ENCODE measurements at regions not wholly inside any gene's neighbourhood (a gene's known extent, or its start where the extent isn't known, plus 50 kb on each side); places are given as distances from the start of the nearest gene placed in this dataset.

DNA sequence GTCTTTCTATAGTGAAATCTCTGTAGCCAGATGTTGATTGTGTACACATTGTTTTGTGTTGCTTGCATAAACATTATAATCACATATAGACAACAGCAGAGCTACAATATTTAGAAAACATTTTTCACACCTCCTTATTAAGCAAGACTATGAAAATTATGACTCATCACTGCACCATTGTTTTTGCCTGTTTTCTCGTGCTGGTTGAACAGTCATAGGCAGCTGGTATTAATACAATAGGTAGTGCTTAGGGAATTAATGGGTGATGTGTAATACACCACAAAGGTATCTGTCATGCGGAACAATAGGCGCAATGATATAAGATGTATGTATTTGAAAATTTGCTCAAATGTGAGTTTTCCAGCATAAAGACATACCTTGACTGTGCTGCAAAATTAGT, 449.3 kb downstream of the FOXG1 start:
- H3K4me2 ChIP-seq (ENCODE audit: low read length) = no peak overlapping the region
- H3K23ac ChIP-seq (ENCODE audit: low read length) = no peak overlapping the region
- no peaks in the 10 kb centered on the region for H3K79me2 ChIP-seq (ENCODE audit: control insufficient read depth, insufficient read depth, low read length, poor library complexity)
- no peaks in the 10 kb centered on the region for H3K79me1 ChIP-seq (ENCODE audit: low read length)
- no peak overlapping the region for H2BK5ac ChIP-seq (ENCODE audit: low read depth, low read length, poor library complexity)
- no peaks in the 10 kb centered on the region for H3K36me3 ChIP-seq (ENCODE audit: control insufficient read depth in 1 of 2, insufficient read depth in 2 of 2, low read length in 2 of 2)
- no peak overlapping the region for H3K27ac ChIP-seq (ENCODE audit: low read depth, low read length)
- H3K18ac ChIP-seq (ENCODE audit: low read length) = no peak overlapping the region
- H3K9ac ChIP-seq (ENCODE audit: low read length) = no peak overlapping the region
- DNase-seq = no peak
- no peak overlapping the region for H2AFZ ChIP-seq (ENCODE audit: insufficient read depth, low read length, poor library complexity)
- no peak overlapping the region for H4K91ac ChIP-seq (ENCODE audit: low read depth, low read length)
- no peak overlapping the region for H2BK120ac ChIP-seq (ENCODE audit: insufficient read depth, low read length, poor library complexity)
- H3K9me3 ChIP-seq (ENCODE audit: insufficient read depth, low read depth, low read length) = no peaks in the 10 kb centered on the region
- no peak overlapping the region for H2AK5ac ChIP-seq (ENCODE audit: low read length)
- H3K4me3 ChIP-seq (ENCODE audit: low read depth, low read length) = no peak overlapping the region
- H2BK12ac ChIP-seq (ENCODE audit: low read length) = no peak overlapping the region
- no CpG with 5 or more reads among the region's 3 CpGs for WGBS (ENCODE audit: extremely low coverage, insufficient coverage, insufficient read length)
- no peaks in the 10 kb centered on the region for H3K4me1 ChIP-seq (ENCODE audit: control insufficient read depth in 1 of 2, insufficient read depth in 2 of 2, low read length in 2 of 2)
- H3K14ac ChIP-seq (ENCODE audit: low read length) = no peak overlapping the region
- no peak overlapping the region for H3K4ac ChIP-seq (ENCODE audit: low read depth, low read length)
- no peak overlapping the region for H4K12ac ChIP-seq (ENCODE audit: low read depth, low read length)
- no peak overlapping the region for H4K8ac ChIP-seq (ENCODE audit: low read depth, low read length)
- no peaks in the 10 kb centered on the region for H3K27me3 ChIP-seq (ENCODE audit: insufficient read depth, low read length)

DNA sequence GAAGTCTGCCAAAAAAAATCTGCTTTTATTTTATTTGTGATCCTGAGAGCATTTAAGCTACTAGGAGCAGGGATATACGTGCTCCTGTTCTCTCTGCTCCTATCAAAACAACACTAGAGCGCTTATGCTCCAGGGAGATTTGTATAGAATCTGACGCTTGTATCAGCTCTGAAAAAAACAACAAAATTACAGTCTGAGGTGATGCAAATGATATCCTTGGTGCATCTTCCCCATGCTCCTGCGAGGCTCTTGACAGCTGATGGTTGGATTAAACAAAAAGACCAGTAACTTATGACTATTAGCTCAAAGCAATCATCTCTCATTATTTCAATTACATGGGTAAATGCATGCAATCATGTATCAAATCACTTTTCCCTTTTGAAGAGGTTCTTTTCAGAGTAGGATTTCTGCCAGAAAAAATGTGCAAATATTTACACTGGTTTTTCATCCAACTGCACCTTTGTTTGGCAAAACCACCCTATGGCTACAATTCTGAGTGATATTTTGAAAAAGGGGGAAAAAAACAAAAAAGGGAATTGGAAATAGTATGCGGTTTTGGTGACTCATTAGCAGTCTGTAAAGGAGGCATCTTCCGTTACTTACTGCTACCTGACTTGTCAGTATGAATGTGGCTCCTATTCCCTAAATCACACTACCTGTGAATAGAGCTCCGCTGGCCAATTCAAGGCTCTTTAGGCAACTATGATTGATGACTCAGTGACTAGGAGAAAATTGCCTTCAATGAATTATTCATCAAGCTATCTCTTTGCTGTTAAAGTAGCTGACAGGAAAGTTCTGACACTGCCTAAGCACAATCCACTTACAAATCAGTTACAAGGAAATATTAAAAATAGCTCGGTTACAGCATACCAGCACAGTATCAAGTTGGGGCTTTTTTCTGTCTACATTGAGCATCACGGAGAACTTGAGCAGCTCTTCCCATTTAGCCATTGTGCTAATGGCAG, 450.0 kb downstream of the FOXG1 start:
- WGBS (ENCODE audit: extremely low coverage, insufficient coverage, insufficient read length) = no CpG with 5 or more reads among the region's 9 CpGs
- no peak for DNase-seq
- no peaks in the 10 kb centered on the region for H3K27me3 ChIP-seq (ENCODE audit: insufficient read depth, low read length)

DNA sequence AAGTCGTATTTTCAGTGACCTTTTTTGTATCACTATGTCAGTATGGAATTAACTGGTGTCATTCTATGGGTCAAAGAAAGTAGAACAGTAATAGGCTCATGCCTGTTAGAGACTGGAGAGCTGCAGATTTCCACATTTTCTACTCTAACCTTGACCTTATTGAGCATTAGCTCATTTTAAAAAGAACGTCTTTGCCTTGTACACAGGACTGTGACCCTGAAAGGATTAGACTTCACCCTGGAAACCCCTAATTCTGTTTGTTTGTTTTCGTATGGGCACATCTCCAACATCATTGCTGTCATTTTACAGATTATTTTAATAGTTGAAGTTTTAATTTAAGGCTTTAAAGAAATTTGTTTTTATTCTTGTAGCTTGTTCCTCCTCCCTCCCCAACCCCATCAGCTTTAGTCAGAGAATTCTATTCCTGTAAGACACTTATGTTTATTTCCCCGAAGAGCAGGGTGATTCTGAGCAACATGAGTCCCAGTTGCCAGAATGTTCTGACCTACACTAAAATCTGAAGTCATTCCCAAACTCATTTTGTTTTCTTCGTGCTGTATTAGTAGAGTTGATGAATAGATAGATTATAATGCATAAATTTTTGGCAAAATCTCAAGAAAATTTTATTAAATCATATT, 451.3 kb downstream of the FOXG1 start:
- no CpG with 5 or more reads among the region's 5 CpGs for WGBS (ENCODE audit: extremely low coverage, insufficient coverage, insufficient read length)

More for the DNA sequence above, 450.0 kb downstream of the FOXG1 start:
- H2BK5ac ChIP-seq (ENCODE audit: low read depth, low read length, poor library complexity) = no peak overlapping the region
- no peaks in the 10 kb centered on the region for H3K4me1 ChIP-seq (ENCODE audit: control insufficient read depth in 1 of 2, insufficient read depth in 2 of 2, low read length in 2 of 2)
- H2BK120ac ChIP-seq (ENCODE audit: insufficient read depth, low read length, poor library complexity) = no peak overlapping the region
- no peaks in the 10 kb centered on the region for H3K79me1 ChIP-seq (ENCODE audit: low read length)
- H3K4me3 ChIP-seq (ENCODE audit: low read depth, low read length) = no peak overlapping the region
- H2BK12ac ChIP-seq (ENCODE audit: low read length) = no peak overlapping the region
- no peak overlapping the region for H3K4ac ChIP-seq (ENCODE audit: low read depth, low read length)
- H3K9me3 ChIP-seq (ENCODE audit: insufficient read depth, low read depth, low read length) = no peaks in the 10 kb centered on the region
- H3K23ac ChIP-seq (ENCODE audit: low read length) = no peak overlapping the region
- no peak overlapping the region for H2AFZ ChIP-seq (ENCODE audit: insufficient read depth, low read length, poor library complexity)
- H3K9ac ChIP-seq (ENCODE audit: low read length) = no peak overlapping the region
- H2AK5ac ChIP-seq (ENCODE audit: low read length) = no peak overlapping the region
- H3K18ac ChIP-seq (ENCODE audit: low read length) = no peak overlapping the region
- H3K79me2 ChIP-seq (ENCODE audit: control insufficient read depth, insufficient read depth, low read length, poor library complexity) = no peaks in the 10 kb centered on the region
- no peaks in the 10 kb centered on the region for H3K36me3 ChIP-seq (ENCODE audit: control insufficient read depth in 1 of 2, insufficient read depth in 2 of 2, low read length in 2 of 2)
- no peak overlapping the region for H3K14ac ChIP-seq (ENCODE audit: low read length)
- no peak overlapping the region for H3K27ac ChIP-seq (ENCODE audit: low read depth, low read length)
- H4K12ac ChIP-seq (ENCODE audit: low read depth, low read length) = no peak overlapping the region
- no peak overlapping the region for H3K4me2 ChIP-seq (ENCODE audit: low read length)
- no peak overlapping the region for H4K91ac ChIP-seq (ENCODE audit: low read depth, low read length)
- no peak overlapping the region for H4K8ac ChIP-seq (ENCODE audit: low read depth, low read length)

DNA sequence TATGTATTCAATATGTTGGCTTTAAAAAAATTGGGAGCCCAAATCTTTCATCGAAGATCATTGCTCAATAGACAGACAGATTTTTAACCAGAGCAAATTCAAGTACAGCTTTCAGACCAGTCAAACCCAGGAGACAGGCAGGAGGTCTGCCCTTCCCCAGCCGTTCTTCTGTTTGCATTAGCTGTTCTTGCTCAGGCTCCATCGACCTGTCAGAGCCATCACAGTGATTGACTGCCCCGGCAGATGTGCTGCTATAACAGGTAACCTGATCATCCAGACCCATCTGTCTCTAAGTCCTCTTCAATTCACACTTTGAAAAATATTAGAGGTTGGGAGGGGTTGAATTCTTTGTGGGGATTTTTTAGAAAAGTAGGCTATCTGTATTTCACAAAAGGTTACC, 453.5 kb downstream of the FOXG1 start:
- Histone ChIP-seq H3K9ac (ENCODE audit: low read length) (no peak overlapping the region), H3K79me2 (ENCODE audit: control insufficient read depth, insufficient read depth, low read length, poor library complexity) (no peaks in the 10 kb centered on the region), H4K12ac (ENCODE audit: low read depth, low read length) (no peak overlapping the region), H3K9me3 (ENCODE audit: insufficient read depth, low read depth, low read length) (no peaks in the 10 kb centered on the region), H2BK12ac (ENCODE audit: low read length) (no peak overlapping the region), H3K23ac (ENCODE audit: low read length) (no peak overlapping the region), H3K79me1 (ENCODE audit: low read length) (no peaks in the 10 kb centered on the region), H4K8ac (ENCODE audit: low read depth, low read length) (no peak overlapping the region), H3K27me3 (ENCODE audit: insufficient read depth, low read length) (no peaks in the 10 kb centered on the region), H2AK5ac (ENCODE audit: low read length) (no peak overlapping the region), H2AFZ (ENCODE audit: insufficient read depth, low read length, poor library complexity) (no peak overlapping the region), H3K4me2 (ENCODE audit: low read length) (no peak overlapping the region), H4K91ac (ENCODE audit: low read depth, low read length) (no peak overlapping the region), H3K27ac (ENCODE audit: low read depth, low read length) (no peak overlapping the region), H3K4ac (ENCODE audit: low read depth, low read length) (no peak overlapping the region), H2BK120ac (ENCODE audit: insufficient read depth, low read length, poor library complexity) (no peak overlapping the region), H3K4me3 (ENCODE audit: low read depth, low read length) (no peak overlapping the region), H2BK5ac (ENCODE audit: low read depth, low read length, poor library complexity) (no peak overlapping the region), H3K14ac (ENCODE audit: low read length) (no peak overlapping the region), H3K36me3 (ENCODE audit: control insufficient read depth in 1 of 2, insufficient read depth in 2 of 2, low read length in 2 of 2) (no peaks in the 10 kb centered on the region), H3K4me1 (ENCODE audit: control insufficient read depth in 1 of 2, insufficient read depth in 2 of 2, low read length in 2 of 2) (no peaks in the 10 kb centered on the region), H3K18ac (ENCODE audit: low read length) (no peak overlapping the region)
- no CpG with 5 or more reads among the region's 4 CpGs for WGBS (ENCODE audit: extremely low coverage, insufficient coverage, insufficient read length)
- DNase-seq = no peak

More for the DNA sequence above, 451.3 kb downstream of the FOXG1 start:
- no peaks in the 10 kb centered on the region for H3K79me2 ChIP-seq (ENCODE audit: control insufficient read depth, insufficient read depth, low read length, poor library complexity)
- H3K36me3 ChIP-seq (ENCODE audit: control insufficient read depth in 1 of 2, insufficient read depth in 2 of 2, low read length in 2 of 2) = no peaks in the 10 kb centered on the region
- no peak overlapping the region for H2BK5ac ChIP-seq (ENCODE audit: low read depth, low read length, poor library complexity)
- H3K14ac ChIP-seq (ENCODE audit: low read length) = no peak overlapping the region
- no peaks in the 10 kb centered on the region for H3K27me3 ChIP-seq (ENCODE audit: insufficient read depth, low read length)
- no peak overlapping the region for H4K12ac ChIP-seq (ENCODE audit: low read depth, low read length)
- no peak overlapping the region for H4K91ac ChIP-seq (ENCODE audit: low read depth, low read length)
- DNase-seq = no peak
- H3K79me1 ChIP-seq (ENCODE audit: low read length) = no peaks in the 10 kb centered on the region
- no peaks in the 10 kb centered on the region for H3K9me3 ChIP-seq (ENCODE audit: insufficient read depth, low read depth, low read length)
- no peak overlapping the region for H3K18ac ChIP-seq (ENCODE audit: low read length)
- H3K27ac ChIP-seq (ENCODE audit: low read depth, low read length) = no peak overlapping the region
- H2AK5ac ChIP-seq (ENCODE audit: low read length) = no peak overlapping the region
- H2BK120ac ChIP-seq (ENCODE audit: insufficient read depth, low read length, poor library complexity) = no peak overlapping the region
- no peak overlapping the region for H3K4ac ChIP-seq (ENCODE audit: low read depth, low read length)
- no peak overlapping the region for H3K4me3 ChIP-seq (ENCODE audit: low read depth, low read length)
- no peak overlapping the region for H4K8ac ChIP-seq (ENCODE audit: low read depth, low read length)
- no peak overlapping the region for H3K9ac ChIP-seq (ENCODE audit: low read length)
- no peak overlapping the region for H3K23ac ChIP-seq (ENCODE audit: low read length)
- H2AFZ ChIP-seq (ENCODE audit: insufficient read depth, low read length, poor library complexity) = no peak overlapping the region
- H3K4me1 ChIP-seq (ENCODE audit: control insufficient read depth in 1 of 2, insufficient read depth in 2 of 2, low read length in 2 of 2) = no peaks in the 10 kb centered on the region
- H3K4me2 ChIP-seq (ENCODE audit: low read length) = no peak overlapping the region
- no peak overlapping the region for H2BK12ac ChIP-seq (ENCODE audit: low read length)
